HK-2 (cell line): ENCODE measurements at regions not wholly inside any gene's neighbourhood (a gene's known extent, or its start where the extent isn't known, plus 50 kb on each side); places are given as distances from the start of the nearest gene placed in this dataset.
"Not testable (repeated sequence)": the region's sequence is repeated elsewhere in the genome, so short reads cannot be mapped to it uniquely, and the experiment has no call there.

Experiments
- DNase-seq: peaks from one replicate; pipeline ENCODE4 v3.0.0-alpha.2; 2018; ENCODE audit not compliant: unreplicated experiment

DNA sequence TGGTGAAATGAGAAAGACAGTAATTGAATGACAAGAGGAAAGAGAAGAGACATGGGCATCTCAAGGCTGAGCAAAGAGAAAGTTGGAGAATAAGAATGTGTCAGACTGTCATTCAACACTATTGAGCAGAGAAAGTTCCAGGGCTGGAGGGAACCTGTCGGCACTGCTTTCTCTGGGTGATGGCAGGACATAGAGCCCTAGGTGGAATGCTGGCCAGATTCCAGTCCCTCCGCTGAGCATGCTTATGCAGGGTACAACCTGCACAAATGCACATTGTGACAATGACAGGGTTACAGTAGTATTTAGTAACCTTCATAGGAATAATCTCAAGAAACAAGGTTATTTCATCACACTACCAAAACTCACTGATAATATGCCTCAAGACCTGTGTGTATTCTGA lies 582.8 kb downstream of the ADCYAP1 start:
- DNase-seq: no peak

DNA sequence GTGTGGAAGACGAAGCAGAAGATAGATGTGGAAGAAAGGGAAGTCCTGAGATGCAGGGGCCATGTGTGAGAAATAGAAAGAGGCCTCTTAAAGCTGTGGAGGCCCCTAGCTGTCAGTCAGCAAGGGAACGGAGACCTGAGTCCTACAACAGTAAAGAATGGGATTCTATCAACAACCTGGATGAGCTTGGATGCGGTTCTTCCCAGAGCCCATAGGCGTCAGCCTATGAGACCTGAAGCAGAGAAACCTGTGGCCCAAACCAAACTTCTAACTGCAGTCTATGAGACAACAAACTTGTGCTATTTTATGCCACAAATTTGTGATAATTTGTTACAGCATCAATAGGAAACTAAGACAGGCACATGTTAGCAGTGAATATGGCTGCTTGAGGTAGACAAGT lies 583.7 kb downstream of the ADCYAP1 start:
- DNase-seq: no peak

DNA sequence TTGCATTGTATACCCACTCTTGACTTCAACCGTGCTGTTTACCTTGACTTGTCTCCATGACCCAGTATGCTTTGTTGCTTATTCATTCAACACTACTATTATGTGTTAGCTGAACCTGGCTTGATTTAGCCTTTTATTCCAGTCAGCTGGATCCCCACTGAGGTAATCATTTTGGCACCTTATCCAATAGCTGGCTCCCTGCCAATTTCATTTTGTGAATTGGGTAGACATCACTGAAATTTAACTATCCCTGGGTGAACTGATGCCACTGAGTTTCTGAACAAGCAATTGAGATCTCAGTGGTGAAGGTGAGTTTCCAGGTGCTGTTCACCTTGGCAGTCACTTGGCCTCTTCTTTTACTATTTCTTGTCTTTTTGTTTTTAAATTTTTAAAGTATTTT lies 584.3 kb downstream of the ADCYAP1 start:
- no peak for DNase-seq

DNA sequence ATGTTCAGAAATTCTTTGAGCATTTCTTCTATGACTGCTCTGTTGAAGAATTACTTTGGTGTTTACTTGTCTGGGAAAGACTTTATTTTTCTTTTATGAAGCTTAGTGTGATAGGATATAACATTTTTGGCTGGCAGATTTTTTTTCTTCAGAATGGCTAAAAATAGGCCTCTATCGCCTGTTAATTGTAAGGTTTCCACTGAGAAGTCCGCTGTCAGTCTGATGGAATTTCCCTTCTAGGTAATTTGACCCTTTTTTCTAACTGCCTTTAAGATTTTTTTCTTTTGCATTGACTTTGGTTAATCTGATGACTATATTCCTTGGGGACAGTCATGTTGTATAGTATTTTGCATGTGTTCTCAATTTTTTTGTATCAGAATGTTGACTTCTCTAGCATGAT lies 590.7 kb downstream of the ADCYAP1 start:
- DNase-seq: no peak

DNA sequence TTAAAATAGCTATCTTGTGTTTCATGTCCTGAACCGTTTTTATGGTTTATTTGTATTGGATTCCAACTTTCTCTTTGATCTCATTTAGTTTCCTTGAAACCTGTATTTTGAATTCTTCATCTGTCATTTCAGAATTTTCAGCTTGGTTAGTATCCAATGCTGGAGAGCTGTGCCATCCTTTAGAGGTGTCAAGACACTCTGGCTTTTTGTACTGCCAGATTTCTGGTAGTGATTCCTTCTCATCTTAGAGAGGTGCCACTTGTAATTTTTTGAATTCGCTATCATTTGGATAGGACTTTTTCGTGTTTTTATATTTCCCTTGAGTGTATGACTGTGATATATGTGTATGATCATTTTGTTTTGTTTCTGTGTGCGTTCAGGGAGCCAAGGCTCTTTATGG lies 591.4 kb downstream of the ADCYAP1 start:
- DNase-seq: no peak

DNA sequence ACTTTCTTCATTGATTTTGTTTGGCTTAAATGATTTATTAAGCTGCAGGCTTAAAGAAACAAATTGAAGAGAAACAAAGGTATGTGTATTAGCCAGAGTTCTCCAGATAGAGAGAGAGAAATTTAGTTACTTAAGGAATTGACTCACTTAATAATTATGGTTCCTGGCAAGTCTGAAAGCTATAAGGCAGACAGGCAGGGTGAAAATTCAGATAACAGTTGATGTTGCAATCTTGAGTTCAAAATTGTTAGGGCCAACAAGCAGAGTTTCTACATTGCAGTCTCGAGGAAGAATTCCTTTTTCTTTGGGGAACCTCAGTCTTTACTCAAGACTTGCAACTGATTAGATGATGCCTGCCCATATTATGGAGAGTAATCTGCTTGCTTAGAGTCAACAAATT lies 593.5 kb downstream of the ADCYAP1 start:
- no peak for DNase-seq

DNA sequence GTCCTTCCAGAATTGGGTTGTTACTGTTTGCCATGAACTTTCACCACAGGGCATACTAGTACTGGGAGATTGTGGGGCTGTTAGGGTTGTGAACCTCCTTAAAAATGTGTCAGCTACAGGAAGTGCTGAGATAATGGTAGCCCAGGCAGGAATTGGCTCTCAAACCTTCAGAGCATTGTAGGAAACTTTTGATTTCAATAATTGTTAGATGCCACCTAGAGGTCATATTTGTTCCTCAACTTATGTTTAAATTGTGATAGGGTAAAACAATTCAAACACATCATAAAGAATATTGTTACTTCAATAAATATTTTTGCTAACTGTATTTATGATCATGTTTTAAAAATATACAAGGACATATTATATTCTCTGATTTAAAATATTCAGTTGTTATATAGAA lies 594.6 kb downstream of the ADCYAP1 start:
- DNase-seq: no peak

DNA sequence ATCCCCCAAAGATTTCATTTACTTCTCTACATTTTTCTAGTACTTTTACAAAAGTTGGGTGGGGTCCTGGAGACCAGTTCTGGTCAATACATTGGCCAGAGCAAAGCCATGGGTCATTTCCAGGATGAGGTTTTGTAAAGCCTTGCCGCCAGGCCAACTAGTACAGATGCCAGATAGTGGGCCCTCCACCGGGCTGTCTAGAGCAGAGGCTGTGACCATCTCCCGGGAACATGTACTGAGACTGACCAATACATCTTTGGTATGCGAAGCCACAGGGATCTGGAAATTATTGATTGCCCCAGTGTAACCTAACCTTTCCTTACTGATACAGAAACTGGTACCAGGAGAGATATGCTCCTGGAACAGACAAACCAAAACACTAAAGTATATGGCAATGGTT lies 599.2 kb downstream of the ADCYAP1 start:
- DNase-seq: no peak

DNA sequence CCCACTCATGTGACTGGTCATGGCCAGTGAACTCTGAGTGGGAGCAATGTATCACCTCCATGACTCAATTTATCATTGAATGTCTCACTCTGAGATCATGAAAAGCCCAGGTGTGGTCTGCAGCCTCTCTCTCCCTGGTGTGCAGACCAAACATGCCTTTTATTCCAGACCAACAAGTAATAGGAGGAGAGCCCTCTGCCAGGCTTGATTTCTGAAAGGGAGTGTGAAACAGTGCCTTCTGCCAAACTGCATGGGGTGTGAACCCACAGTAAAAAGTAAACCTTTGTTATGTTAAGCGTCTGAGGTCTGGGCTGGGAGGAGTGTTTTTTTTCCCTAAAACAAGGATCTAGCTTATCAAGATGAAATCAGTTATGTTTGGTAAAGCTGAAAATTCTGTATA lies 601.2 kb downstream of the ADCYAP1 start:
- no peak for DNase-seq

DNA sequence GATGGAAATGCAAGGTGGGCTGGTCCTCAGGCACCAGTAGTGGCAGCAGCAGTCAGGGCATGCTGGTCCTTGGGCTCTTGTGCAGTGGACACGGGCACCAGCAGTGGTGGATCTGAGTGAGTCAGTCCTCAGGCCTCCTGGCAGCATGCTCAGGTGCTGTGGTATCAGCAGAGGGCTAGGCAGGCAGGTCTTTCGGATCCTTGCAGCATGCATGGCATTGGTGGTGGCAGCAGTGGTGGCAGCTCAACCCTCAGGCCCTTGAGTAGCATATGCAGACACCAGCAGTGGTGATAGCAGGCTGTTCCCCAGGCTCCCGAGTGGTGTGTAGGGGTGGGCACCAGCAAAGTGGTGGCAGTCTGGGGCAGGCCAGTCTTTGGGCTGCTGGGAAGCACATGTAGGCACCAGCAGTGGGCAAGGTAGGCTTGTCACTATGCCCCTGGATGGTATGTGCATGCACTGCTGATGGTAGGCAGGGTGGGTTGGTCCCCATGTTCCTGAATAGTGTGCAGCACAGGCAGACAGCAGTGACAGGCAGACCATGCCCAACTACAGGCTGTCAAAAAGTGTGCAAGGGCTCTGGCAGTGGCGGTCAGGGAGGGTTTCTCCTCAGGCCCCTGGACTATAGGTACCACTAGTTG lies 606.0 kb downstream of the ADCYAP1 start:
- no peak for DNase-seq

DNA sequence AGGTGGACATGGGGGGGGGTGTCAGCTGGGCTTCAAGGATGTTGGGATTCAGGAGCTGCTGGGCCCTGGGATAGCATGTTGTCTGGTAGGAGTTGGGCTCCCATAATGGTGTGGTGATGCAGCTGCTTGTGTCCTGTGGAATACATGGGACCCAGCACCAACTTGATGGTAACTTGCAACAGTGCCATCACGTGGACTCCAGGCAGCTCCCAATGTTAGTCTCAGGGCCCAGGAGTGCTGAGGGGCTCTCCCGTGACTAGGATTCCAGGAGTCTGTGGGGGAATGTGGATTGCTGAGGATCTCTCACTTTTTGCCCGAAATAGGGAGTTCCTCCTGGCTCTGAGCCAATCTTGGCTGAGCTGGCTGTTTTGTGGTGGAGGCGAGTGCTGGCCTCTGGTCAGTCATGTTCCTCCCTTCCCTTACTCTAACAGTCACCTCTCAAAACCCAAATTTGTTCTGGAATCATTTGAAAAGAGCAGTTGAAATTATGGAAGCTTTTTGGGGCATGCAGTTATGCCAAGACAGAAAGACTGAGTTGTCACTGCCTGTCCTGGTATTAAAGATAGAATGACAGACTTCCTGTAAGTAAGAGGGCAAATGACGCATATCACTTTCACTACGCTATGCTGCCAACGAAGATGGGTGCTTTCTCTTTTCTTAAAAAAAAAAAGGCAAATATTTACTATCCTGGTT lies 607.1 kb downstream of the ADCYAP1 start:
- DNase-seq: no peak

DNA sequence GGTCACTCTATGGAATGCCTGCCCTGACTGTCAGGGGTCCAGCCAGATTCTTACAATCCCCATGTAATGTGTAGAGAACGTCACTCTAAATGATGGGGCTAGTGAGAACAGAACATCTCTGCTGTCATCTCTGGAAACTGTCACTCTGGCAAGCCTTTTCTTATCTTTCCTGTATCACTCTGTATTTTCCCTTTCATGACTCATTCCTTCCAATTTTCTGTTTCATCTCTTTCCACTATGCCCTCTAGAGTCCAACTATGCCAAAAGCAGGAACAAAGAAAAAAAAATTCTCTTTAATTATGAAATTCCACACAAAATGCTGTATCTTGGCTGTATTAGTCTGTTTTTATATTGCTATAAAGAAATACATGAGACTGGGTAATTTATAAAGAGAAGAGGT lies 608.8 kb downstream of the ADCYAP1 start:
- DNase-seq: no peak

DNA sequence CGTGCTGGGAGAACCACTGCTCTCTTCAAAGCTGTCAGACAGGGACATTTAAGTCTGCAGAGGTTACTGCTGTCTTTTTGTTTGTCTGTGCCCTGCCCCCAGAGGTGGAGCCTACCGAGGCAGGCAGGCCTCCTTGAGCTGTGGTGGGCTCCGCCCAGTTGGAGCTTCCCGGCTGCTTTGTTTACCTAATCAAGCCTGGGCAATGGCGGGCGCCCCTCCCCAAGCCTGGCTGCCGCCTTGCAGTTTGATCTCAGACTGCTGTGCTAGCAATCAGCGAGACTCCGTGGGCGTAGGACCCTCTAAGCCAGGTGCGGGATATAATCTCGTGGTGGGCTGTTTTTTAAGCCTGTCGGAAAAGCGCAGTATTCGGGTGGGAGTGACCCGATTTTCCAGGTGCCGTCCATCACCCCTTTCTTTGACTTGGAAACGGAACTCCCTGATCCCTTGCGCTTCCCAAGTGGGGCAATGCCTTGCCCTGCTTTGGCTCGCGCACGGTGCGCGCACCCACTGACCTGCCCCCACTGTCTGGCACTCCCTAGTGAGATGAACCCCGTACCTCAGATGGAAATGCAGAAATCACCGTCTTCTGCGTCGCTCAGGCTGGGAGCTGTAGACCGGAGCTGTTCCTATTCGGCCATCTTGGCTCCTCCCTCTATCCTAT lies 617.0 kb downstream of the ADCYAP1 start:
- DNase-seq: not testable (repeated sequence)

DNA sequence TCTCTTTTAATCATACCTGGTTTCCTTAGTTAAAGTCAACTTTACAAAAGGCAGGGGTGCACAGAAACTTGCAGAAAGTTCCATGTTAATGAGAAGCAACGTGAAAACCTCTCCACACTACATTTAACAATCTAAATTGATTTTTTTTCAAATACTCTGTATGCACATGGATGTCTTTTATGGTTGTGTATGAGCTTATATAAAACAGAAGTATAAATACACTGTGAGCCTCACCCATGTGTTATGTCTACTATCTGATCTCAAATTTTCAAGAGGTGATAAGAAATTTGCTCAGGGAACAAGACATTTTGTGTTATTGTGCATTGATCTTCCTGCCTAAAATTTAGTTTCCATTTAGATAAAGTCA lies 617.6 kb downstream of the ADCYAP1 start:
- no peak for DNase-seq

DNA sequence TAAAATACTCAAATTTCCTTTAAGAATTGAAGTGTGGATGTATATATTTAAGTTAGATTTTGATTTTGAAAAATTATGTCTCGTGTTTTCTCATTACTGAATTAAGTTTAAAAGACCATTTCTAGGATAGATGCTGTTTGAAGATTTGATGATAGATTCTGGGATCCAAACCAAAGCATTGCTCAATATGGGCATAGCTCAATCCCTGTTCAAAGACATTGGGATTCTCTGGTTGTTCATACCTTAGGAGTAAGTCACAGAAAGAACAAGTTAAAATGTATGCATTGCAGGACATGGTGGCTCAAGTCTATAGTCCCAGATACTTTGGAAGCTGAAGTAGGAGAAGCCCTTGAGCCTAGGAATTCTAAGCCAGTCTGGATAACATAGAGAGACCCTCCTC lies 622.3 kb downstream of the ADCYAP1 start:
- no peak for DNase-seq

DNA sequence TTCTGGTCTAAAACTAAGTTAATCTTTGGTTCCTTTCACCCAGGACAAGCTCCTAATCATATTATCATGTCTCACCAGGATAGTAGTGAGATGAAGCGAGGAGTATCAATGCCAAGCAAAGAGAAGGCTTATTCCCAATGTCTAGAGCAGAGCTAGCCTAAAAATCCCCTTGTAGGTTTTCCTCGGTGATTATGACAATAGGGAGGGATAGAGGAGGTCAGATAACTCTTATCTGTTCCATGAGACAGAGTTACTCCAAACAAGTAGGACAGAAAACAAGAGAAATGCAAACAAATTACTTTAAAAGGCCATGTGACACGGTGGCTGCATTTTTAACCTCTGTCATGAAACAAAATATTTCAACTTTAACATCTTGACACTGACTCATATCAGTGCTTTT lies 623.1 kb downstream of the ADCYAP1 start:
- no peak for DNase-seq

DNA sequence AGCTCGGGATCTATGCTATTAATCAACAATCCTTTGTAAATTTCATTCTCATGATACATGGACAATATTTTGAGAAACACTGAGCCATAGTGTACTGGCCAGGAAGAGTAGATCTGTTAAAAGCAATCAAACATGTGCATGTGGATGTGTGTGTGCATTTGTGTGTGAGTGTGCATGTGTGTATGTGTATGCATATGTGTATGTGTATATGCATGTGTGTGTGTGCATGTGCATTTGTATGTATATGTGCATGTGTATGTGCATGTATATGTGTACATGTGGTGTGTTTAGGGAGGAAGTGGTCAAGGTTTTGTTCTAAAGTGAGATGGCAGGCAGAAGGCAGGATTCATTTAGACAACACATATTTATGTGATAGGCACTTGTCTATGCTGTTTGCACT lies 623.8 kb downstream of the ADCYAP1 start:
- DNase-seq: no peak

DNA sequence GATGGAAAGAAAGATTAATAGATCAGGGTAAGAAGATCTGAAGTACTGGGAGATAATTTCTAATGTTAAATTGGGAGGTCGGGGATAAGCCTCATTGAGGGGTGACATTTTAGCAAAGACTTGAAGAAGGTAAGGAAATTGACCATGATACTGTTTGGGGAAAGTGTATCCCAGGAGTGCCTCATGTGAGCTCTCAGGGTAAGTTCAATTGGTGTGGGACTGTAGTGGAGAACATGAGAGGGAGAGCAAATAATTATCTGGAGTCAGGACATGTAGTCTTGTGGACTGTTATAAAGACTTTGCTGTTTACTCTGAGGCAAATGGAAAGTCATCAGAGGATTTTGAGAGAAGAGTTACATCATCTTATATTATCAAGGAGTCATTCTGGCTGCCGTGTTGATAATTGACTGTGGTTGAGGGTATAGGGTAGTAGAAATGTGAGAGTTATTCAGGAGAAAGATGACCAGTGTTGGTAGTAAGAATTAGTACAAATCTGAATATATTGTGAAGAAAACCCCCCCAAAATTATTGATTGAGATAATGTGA lies 624.4 kb downstream of the ADCYAP1 start:
- DNase-seq: no peak

DNA sequence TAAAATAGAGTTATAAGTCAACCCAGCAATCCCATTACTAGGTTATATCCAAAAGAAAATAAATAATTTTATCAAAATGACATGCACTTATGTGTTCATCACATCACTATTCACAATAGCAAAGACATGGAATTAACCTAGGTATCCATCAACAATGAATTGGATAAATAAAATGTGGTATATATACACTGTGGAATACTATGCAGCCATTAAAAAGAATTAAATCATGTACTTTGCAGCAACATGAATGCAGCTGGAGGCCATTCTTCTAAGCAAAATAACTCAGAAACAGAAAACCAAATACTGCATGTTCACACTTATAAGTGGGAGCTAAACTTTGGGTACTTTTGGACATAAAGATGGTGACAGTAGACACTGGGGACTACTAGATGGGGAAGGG lies 626.0 kb downstream of the ADCYAP1 start:
- no peak for DNase-seq

DNA sequence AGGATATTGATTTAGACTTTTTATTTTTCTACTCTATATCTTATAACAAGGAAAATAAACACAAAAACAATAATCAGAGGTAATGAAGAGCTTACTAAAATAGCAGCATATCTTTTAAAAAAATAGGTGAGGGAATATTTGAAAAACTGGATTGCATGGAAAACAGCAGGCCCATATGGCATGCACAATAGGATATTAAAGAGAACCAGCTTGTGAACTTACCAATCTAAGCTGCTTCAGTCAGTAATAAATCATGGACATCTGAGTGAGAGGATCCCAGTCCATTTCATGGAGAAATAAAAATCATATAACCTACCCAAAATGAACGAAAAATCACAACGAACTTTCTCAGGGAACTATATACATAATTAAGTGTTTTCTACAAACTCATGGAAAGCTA lies 634.6 kb downstream of the ADCYAP1 start:
- no peak for DNase-seq

DNA sequence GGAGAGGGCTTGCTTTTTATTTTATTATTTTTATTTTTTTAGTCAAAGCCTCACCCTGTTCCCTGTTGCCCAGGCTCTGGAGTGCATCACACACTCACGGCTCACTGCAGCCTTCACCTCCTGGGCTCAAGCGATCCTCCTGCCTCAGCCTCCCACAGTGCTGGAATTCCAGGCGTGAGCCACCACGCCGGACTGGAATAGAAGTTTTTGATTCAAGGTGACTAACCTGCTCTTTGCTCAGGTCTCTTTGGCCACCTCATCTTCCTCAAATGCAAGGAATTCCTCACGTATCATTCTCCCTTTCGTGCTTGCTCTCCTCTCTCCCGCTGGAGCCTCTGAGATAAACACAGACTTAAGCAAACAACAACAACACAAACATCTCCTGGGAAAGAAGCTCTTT lies 636.8 kb downstream of the ADCYAP1 start:
- no peak for DNase-seq

DNA sequence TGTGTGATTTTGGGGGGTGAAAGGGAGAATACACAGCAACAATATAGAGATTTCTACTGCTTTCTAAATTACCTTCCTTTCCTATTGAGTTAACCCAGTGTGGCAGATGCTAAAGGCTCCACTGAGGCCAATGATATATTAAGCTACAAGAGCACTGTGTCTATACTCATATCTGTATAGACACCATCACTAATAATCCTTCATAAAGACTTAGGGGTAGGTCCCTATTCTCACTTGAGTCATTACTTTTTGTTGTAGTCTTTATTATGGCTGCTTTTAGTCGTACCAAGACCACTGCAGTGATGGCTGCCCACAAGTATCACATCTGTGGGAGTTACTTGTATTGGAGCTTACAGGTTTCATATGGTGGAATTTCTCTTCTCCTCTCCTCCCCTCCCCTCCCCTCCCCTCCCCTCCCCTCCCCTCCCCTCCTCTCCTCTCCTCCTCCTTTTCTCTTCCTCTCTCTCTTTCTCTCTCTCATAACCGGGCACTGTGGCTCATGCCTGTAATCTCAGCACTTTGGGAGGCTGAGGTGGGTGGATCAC lies 637.6 kb downstream of the ADCYAP1 start:
- DNase-seq: no peak

DNA sequence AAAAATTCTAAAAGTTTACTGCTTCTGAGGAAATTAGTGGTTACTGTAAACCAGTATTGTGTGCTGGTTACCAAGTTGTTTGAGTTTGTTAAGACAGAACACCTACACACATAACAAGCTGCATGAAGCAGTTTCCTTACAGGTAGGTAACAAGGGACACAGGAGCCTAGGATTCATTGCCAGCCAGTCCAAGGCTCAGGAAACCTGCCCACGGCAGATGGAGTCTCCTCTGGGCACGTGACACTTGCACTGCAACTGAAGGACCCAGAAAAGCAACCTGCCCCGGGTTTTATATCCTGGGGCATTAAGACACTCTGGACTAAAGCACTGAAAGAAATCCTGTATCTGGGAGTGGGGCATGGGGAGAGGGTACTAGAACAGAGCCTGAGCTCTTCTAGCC lies 639.3 kb downstream of the ADCYAP1 start:
- no peak for DNase-seq
